Neutrophil (primary cell): ENCODE measurements at regions not wholly inside any gene's neighbourhood (a gene's known extent, or its start where the extent isn't known, plus 50 kb on each side); places are given as distances from the start of the nearest gene placed in this dataset.

Experiments used
- H3K27ac ChIP-seq: fragments of 200-600 bp; sonication (generic); 2 replicates; pipeline ENCODE4 v1.5.1; 2016; ENCODE audit warnings: mild to moderate bottlenecking, moderate library complexity
- H3K27me3 ChIP-seq: fragments of 200-600 bp; sonication (generic); 2 replicates; pipeline ENCODE4 v1.6.0; 2016; ENCODE audit warnings: mild to moderate bottlenecking
- H3K36me3 ChIP-seq: fragments of 200-600 bp; sonication (generic); 2 replicates; pipeline ENCODE4 v1.5.1; 2017
- H3K4me1 ChIP-seq, 2 experiments: fragments of 200-600 bp in 1 of 2; sonication (generic) in 1 of 2; 1 replicate in 1 of 2; 2 replicates in 1 of 2; pipeline versions ENCODE4 v1.5.1 to v1.6.1; 2013 to 2016; ENCODE audit warnings: low read depth in 1 of 2, low read length in 1 of 2, mild to moderate bottlenecking in 1 of 2, moderate library complexity in 1 of 2; ENCODE audit not compliant: control insufficient read depth in 1 of 2, insufficient read depth in 1 of 2
- H3K4me3 ChIP-seq, 2 experiments: fragments of 200-600 bp in 1 of 2; sonication (generic) in 1 of 2; 1 replicate in 1 of 2; 2 replicates in 1 of 2; pipeline ENCODE4 v1.5.1; 2013 to 2016; ENCODE audit warnings: low read depth in 1 of 2, low read length in 1 of 2, mild to moderate bottlenecking in 1 of 2, moderate library complexity in 1 of 2
- H3K9me3 ChIP-seq: fragments of 200-600 bp; sonication (generic); 2 replicates; pipeline ENCODE4 v1.5.1; 2016
- CTCF ChIP-seq: fragments of 200-600 bp; sonication (generic); IDR thresholded peaks from 2 replicates; pipeline ENCODE4 v1.5.1; 2016; ENCODE audit warnings: antibody characterized with exemption

DNA sequence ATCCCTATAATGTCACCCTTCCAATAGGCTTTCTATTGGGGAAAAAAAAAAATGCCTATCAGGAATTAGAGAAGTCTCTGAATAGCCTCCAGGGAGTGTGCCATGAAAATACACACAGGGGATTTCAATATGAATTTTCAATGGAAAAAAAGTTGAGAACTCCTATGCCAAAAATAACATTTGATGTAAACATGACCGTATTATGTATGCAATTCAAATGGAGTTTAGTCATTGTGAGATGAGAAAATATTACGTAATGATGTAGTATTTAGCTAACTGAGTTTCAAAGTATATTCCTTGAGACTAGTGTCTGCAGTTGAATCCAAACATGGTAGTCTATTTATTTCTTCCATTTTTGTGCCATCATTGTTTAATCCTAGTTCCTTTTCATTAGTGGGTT, 182.3 kb downstream of the BLID start:
- Histone ChIP-seq H3K9me3 (no peaks in the 10 kb centered on the region), H3K4me3 (no peak overlapping the region), H3K27me3 (peaks cover 37% of the 10 kb centered on the region), H3K27ac (no peak overlapping the region), H3K4me1 (no peaks in the 10 kb centered on the region), H3K36me3 (no peaks in the 10 kb centered on the region)
- TF ChIP-seq CTCF, result no peak

DNA sequence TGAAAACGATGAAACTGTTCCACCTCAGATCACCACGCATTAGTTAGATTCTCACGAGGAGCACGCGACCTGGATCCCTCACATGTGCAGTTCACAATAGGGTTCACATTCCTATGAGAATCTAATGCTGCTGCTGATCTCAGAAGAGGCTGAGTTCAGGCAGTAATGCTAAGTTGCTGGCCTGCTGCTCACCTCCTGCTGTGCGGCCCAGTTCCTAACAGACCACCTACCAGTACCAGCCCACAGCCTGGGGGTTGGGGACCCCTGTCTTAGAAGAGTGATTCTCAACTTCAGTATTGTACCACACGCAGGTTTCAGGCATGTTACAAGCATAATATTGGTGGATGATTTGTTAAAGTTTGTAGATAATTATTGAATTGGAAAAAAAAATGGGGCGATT, 182.7 kb downstream of the BLID start:
- Histone ChIP-seq H3K27ac (no peak overlapping the region), H3K4me1 (no peaks in the 10 kb centered on the region), H3K9me3 (no peaks in the 10 kb centered on the region), H3K27me3 (peaks cover 37% of the 10 kb centered on the region), H3K36me3 (no peaks in the 10 kb centered on the region), H3K4me3 (no peak overlapping the region)
- TF ChIP-seq CTCF, result no peak

- no peak overlapping the region for H3K4me3 ChIP-seq
- no peak overlapping the region for H3K27ac ChIP-seq
- H3K9me3 ChIP-seq, result no peaks in the 10 kb centered on the region
- TF ChIP-seq CTCF, result no peak
- no peaks in the 10 kb centered on the region for H3K36me3 ChIP-seq
- peaks cover 39% of the 10 kb centered on the region for H3K27me3 ChIP-seq
- H3K4me1 ChIP-seq, result no peaks in the 10 kb centered on the region
Observed at GRCh38 chr11:121932646-121933185, 183.3 kb downstream of the BLID start.

GRCh38 chr11:121931748-121932352, 184.2 kb downstream of the BLID start:
- Histone ChIP-seq H3K27ac (no peak overlapping the region), H3K9me3 (no peaks in the 10 kb centered on the region), H3K36me3 (no peaks in the 10 kb centered on the region), H3K4me3 (no peak overlapping the region), H3K4me1 (no peaks in the 10 kb centered on the region), H3K27me3 (peaks cover 39% of the 10 kb centered on the region)
- TF ChIP-seq CTCF, result no peak

GRCh38 chr11:121931121-121931520, 184.9 kb downstream of the BLID start:
- no peaks in the 10 kb centered on the region for H3K9me3 ChIP-seq
- no peak overlapping the region for H3K4me3 ChIP-seq
- H3K27me3 ChIP-seq, result peaks cover 39% of the 10 kb centered on the region
- TF ChIP-seq CTCF, result no peak
- H3K27ac ChIP-seq, result no peak overlapping the region
- no peaks in the 10 kb centered on the region for H3K4me1 ChIP-seq
- no peaks in the 10 kb centered on the region for H3K36me3 ChIP-seq
